Gastrocnemius medialis (tissue), 4 donors: ENCODE measurements at regions not wholly inside any gene's neighbourhood (a gene's known extent, or its start where the extent isn't known, plus 50 kb on each side); places are given as distances from the start of the nearest gene placed in this dataset.

ENCODE experiments used
- ATAC-seq, 2 donors: fragments of 150-250 bp; one replicate each; pipeline ENCODE4 v1.9.1; 2016
- DNase-seq, 2 donors: peaks; one replicate each; pipeline ENCODE4 v3.0.0-alpha.2; 2019
- H3K27ac ChIP-seq, 4 donors: fragments of 200-600 bp; sonication (generic); 1 replicate in 1 of 4; 2 replicates in 3 of 4; pipeline ENCODE4 v1.5.1; 2016 to 2018; ENCODE audit warnings: mild to moderate bottlenecking in 2 of 4, moderate library complexity in 1 of 4
- H3K27me3 ChIP-seq, 3 donors: fragments of 200-600 bp; sonication (generic) in 2 of 3; 1 replicate in 1 of 3; 2 replicates in 2 of 3; pipeline versions ENCODE4 v1.5.1 to v1.6.0; 2016 to 2019; ENCODE audit warnings: mild to moderate bottlenecking in 1 of 3, moderate library complexity in 1 of 3
- H3K36me3 ChIP-seq, 2 donors: fragments of 200-600 bp; sonication (generic) in 1 of 2; one replicate each; pipeline ENCODE4 v1.5.1; 2017 to 2018
- H3K4me1 ChIP-seq, 2 donors: fragments of 200-600 bp; sonication (generic) in 1 of 2; one replicate each; pipeline ENCODE4 v1.5.1; 2016 to 2017; ENCODE audit warnings: mild to moderate bottlenecking in 2 of 2
- H3K4me3 ChIP-seq, 4 donors: fragments of 200-600 bp; sonication (generic) in 3 of 4; 1 replicate in 1 of 4; 2 replicates in 3 of 4; pipeline ENCODE4 v1.5.1; 2016 to 2019; ENCODE audit warnings: mild to moderate bottlenecking in 2 of 4
- H3K9me3 ChIP-seq, 3 donors: fragments of 200-600 bp; sonication (generic) in 2 of 3; 1 replicate in 1 of 3; 2 replicates in 2 of 3; pipeline ENCODE4 v1.5.1; 2016 to 2019
- CTCF ChIP-seq, 5 experiments: fragments of 450-650 bp in 3 of 5; fragments of 200-600 bp in 2 of 5; sonication (generic) in 2 of 5; IDR thresholded peaks in 4 of 5; conservative IDR thresholded peaks in 1 of 5; 1 replicate in 4 of 5; 2 replicates in 1 of 5; pipeline ENCODE4 v1.5.1; 2016 to 2019; ENCODE audit warnings: antibody characterized with exemption in 5 of 5, mild to moderate bottlenecking in 3 of 5, moderate library complexity in 3 of 5
- POLR2A ChIP-seq, 2 donors: fragments of 450-650 bp; IDR thresholded peaks; one replicate each; pipeline ENCODE4 v1.6.1; 2017; ENCODE audit warnings: antibody characterized with exemption in 2 of 2, mild to moderate bottlenecking in 2 of 2, moderate library complexity in 2 of 2
- in situ Hi-C, 4 donors: fragments of 200-750 bp; cut with MboI; loops; one replicate each; pipeline versions ENCODE4 v1.15.0 to v1.8.0; 2017; ENCODE audit warnings: low sequenced_read_pairs in 4 of 4
- intact Hi-C: fragments of 100-400 bp; cut with DNase I; formaldehyde crosslinking; loops from one replicate; pipeline ENCODE4 v1.15.1; 2023; ENCODE audit warnings: low total_unique reads

DNA sequence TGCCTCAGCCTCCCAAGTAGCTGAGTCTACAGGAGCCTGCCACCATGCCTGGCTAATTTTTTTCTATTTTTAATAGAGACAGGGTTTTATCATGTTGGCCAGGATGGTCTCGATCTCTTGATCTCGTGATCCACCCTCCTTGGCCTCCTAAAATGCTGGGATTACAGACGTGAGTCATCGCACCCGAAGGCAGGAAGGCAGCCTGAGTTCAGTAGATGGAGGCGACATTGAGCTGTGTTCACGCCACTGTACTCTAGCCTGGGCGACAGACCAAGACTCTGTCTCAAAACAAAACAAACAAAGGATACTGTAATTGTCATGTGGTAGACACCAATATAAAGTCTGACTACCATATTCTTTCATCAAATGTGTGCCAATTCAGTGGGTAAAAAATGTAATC, 500.9 kb upstream of the DSEL start:
- no peaks in the 10 kb centered on the region for H3K36me3 ChIP-seq
- no peak for TF ChIP-seq CTCF (IDR thresholded peaks at IDR 0.05 in 4 of 5, conservative IDR thresholded peaks at IDR 0.05 in 1 of 5)
- TF ChIP-seq POLR2A (IDR thresholded peaks at IDR 0.05): no peak
- no peaks in the 10 kb centered on the region for H3K4me1 ChIP-seq
- no peaks in the 10 kb centered on the region for H3K9me3 ChIP-seq
- H3K27ac ChIP-seq: no peak overlapping the region
- in situ Hi-C loops: no loop called here
- intact Hi-C loops: no loop called here
- H3K27me3 ChIP-seq: no peaks in the 10 kb centered on the region
- H3K4me3 ChIP-seq: no peak overlapping the region
- no peak for ATAC-seq
- no peak for DNase-seq

- intact Hi-C loops: no loop called here
- H3K9me3 ChIP-seq: no peaks in the 10 kb centered on the region
- in situ Hi-C loops: no loop called here
- H3K4me1 ChIP-seq: no peaks in the 10 kb centered on the region
- no peaks in the 10 kb centered on the region for H3K36me3 ChIP-seq
- ATAC-seq (no peak), DNase-seq (no peak)
- TF ChIP-seq POLR2A (IDR thresholded peaks at IDR 0.05) (no peak), CTCF (IDR thresholded peaks at IDR 0.05 in 4 of 5, conservative IDR thresholded peaks at IDR 0.05 in 1 of 5) (no peak)
- no peak overlapping the region for H3K4me3 ChIP-seq
- no peak overlapping the region for H3K27ac ChIP-seq
- H3K27me3 ChIP-seq: no peaks in the 10 kb centered on the region
These were observed 481.0 kb upstream of the DSEL start for GRCh38 chr18:67997496-67997895.

DNA sequence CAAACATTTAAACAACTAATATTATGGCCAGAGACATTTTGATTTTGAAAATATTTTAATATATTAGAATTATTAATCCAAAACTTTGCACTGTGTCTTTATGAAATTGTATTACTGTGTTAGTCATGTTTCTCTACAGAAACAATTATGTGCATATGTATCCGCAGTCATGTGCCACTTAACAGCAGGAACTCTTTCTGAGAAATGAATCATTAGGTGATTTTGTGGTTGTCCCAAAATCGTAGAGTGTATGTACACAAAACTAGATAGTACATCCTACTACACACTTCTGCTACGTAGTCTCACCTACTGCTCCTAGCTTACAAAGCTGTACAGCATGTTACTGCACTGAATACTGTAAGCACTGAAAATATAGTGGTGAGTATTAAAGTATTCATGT, 479.2 kb upstream of the DSEL start:
- intact Hi-C loops (no loop called here), in situ Hi-C loops (no loop called here)
- Histone ChIP-seq H3K9me3 (no peaks in the 10 kb centered on the region), H3K27me3 (no peaks in the 10 kb centered on the region), H3K36me3 (no peaks in the 10 kb centered on the region), H3K4me3 (no peak overlapping the region), H3K4me1 (no peaks in the 10 kb centered on the region), H3K27ac (no peak overlapping the region)
- TF ChIP-seq CTCF (IDR thresholded peaks at IDR 0.05 in 4 of 5, conservative IDR thresholded peaks at IDR 0.05 in 1 of 5) (no peak), POLR2A (IDR thresholded peaks at IDR 0.05) (no peak)
- DNase-seq (no peak), ATAC-seq (no peak)

DNA sequence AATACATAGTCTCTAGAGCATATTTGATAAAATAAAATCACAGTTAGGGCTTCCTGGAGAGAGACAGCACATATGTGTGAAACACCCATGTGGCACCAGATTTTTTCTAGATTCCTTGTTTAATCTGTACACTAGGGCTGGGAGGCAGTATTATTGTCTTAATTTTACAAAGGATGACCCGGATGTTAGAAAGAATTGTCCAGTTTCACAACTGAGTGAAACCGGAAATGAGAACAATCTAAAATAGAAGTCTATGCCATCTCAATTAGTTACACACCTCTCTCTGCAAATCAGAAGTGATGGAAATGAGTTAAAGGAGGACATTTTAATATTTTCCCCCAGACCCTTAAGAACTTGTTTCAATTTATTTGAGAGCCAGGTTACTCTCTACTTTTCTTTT, 463.7 kb upstream of the DSEL start:
- no peaks in the 10 kb centered on the region for H3K27me3 ChIP-seq
- no peaks in the 10 kb centered on the region for H3K9me3 ChIP-seq
- no peaks in the 10 kb centered on the region for H3K36me3 ChIP-seq
- in situ Hi-C loops: no loop called here
- TF ChIP-seq POLR2A (IDR thresholded peaks at IDR 0.05) (no peak), CTCF (IDR thresholded peaks at IDR 0.05 in 4 of 5, conservative IDR thresholded peaks at IDR 0.05 in 1 of 5) (no peak)
- intact Hi-C loops: no loop called here
- H3K4me1 ChIP-seq: no peaks in the 10 kb centered on the region
- ATAC-seq (no peak), DNase-seq (no peak)
- no peak overlapping the region for H3K27ac ChIP-seq
- no peak overlapping the region for H3K4me3 ChIP-seq

GRCh38 chr18:67977067-67977616, 460.6 kb upstream of the DSEL start:
- intact Hi-C loops: no loop called here
- Histone ChIP-seq H3K27me3 (no peaks in the 10 kb centered on the region), H3K4me3 (no peak overlapping the region), H3K4me1 (no peaks in the 10 kb centered on the region), H3K27ac (no peak overlapping the region), H3K36me3 (no peaks in the 10 kb centered on the region), H3K9me3 (no peaks in the 10 kb centered on the region)
- ATAC-seq (no peak), DNase-seq (no peak)
- no peak for TF ChIP-seq CTCF (IDR thresholded peaks at IDR 0.05 in 4 of 5, conservative IDR thresholded peaks at IDR 0.05 in 1 of 5)
- TF ChIP-seq POLR2A (IDR thresholded peaks at IDR 0.05): no peak
- in situ Hi-C loops: no loop called here
